Activated CD8-positive, alpha-beta memory T cell treated with anti-CD3 and anti-CD28 coated beads for 24 hours (primary cell): ENCODE measurements at regions not wholly inside any gene's neighbourhood (a gene's known extent, or its start where the extent isn't known, plus 50 kb on each side); places are given as distances from the start of the nearest gene placed in this dataset.
"Not testable (repeated sequence)": the region's sequence is repeated elsewhere in the genome, so short reads cannot be mapped to it uniquely, and the experiment has no call there.

ENCODE experiments used
- DNase-seq: peaks from one replicate; pipeline ENCODE4 v3.0.0-alpha.2; 2020

DNA sequence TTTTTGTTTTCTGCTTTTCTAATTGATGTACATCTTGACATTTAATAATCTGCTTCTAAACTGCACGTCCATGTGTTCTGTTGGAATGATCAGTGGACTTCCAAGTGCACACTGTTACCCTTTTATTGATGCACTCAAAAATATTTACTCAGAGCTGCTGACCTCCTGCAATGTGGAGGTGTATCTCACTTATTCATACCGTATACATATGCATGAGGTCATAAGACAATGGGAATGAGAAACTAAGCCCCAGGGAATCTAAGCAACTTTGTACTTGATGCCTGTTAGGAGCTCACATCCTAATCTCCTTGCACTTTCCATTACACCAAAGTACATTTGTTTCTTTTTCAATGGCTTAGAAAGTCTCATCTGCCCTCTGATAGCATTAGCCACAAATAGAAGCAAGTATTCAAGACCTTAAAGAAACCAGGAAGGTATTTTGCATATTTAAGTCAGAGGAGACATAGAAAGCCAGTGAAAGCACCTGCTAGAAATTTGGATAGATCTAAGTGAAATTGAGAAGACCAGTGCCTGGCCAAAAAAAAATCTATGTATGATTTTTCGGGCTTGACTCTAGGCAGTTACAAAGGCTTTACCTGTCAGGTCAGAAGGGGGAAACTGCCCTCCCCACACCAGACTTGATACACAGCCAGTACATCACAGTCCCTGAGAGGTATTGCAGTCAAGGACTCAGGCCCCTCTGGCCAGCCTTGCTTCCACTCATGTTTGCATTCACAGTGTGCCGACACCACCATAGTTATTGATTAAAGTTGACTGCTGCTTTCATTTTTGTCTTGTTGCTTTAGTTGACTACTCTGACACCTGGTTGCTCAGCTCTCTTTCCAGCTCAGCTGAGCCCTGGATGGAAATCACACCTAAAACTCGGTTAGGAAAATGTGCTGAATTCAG, 391.7 kb upstream of the CYRIA start:
- DNase-seq: no peak

DNA sequence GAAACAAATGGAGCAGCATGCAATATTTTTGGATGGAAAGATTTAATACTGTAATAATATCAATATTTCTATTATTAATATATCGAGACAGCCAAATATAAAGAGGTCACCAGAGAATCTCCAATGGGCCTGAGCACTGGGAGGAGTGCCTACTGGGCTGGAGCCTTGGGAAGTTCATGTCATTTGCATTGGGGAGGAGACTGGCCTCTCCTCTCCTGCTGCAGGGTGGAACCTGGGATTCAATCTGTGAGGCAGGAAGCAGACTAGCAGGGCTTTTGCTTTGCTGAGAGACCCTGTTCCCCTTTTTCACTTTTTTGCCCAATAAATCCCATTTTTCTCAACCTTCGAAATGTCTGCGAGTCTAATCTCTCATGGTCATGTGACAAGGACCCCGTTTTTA, 390.6 kb upstream of the CYRIA start:
- no peak for DNase-seq

DNA sequence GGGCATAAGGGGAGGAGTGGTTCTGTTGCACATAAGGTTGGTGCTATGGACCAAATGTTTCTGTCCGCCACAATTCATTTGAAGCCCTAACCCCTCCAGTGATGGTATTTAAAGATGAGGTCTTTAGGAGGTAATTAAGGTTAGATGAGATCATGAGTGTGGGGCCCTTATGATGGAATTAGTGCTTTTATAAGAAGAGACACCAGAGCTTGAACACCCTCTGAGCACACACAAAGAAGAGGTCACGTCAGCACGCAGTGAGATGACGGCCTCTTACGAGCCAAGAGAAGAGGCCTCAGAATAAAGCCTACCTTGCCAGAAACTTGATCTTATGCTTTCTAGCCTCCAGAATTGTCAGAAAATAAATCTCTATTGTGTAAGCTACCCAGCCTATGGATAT, 386.4 kb upstream of the CYRIA start:
- no peak for DNase-seq

DNA sequence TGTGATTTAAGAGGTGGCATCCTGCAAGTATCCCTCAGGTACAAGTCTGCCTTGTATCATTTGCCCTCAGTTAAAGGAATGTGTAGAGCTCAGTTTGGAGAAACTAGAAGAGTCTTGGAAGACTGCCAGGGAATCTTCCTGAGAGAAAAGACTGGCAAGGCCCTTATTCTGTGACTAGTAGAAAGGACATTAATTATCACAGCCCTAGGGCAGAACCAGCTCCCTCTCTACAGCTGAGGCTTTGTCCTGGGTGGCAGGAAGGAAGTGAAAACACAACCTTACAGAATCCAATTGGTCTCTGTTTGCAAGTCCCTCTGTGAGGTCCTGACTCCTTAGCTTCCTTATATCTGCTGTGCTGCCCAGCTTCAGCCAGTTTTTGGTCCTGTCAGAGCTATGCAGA, 385.9 kb upstream of the CYRIA start:
- no peak for DNase-seq

DNA sequence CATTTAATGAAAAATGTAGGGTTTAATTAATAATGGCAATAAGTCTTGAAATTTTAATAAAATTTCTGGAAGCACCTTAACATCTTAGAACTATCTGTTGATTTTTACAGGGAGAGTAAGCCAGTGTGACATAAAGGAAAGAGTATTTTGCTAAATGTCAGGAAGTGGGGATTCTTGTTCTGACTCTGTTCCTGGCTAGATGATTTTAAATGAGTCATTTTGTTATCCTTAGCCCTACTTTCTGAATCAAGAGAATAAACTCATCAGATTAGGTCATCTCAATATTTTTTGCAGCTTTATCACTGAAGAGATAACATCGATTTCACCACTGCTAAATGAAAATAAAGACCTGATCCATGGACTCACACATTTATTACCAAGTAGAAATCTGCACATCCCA, 377.5 kb upstream of the CYRIA start:
- DNase-seq: no peak

DNA sequence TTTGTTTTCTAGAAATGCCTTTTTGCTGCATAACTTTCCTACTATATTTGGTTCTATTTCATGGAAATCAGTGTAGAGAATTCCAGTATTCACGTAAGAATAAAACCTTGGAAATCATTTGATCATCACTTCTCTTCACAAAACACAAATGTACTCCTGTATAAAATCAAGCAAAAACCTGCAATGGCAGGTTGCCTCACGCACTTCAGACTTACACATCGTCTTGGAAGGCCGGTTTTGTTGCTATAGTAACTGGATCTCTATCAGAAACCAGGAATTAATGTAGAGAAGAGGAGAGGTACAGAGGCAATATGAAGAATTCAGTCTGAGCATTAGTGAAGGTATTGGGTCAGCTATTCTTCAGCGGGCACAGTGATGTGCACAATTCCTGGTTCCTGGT, 370.7 kb upstream of the CYRIA start:
- no peak for DNase-seq

DNA sequence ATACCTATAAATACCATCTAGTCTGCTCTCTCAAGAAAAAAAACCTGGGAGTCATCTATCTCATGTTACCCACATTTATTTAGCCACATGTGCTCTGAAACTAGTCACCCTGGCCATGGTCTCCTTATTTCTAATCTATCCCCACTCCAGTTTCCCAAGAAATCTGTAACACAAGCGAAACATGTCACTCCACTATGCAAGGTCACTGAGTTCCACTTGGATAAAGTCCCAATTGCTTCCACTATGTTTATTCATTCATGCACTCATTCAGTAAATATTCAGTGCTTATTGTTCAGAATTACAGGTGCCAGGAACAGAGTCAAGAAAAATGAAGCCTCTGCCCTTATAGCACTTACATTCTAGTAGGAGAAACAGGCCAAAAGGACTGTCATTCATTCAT, 369.4 kb upstream of the CYRIA start:
- DNase-seq: no peak

DNA sequence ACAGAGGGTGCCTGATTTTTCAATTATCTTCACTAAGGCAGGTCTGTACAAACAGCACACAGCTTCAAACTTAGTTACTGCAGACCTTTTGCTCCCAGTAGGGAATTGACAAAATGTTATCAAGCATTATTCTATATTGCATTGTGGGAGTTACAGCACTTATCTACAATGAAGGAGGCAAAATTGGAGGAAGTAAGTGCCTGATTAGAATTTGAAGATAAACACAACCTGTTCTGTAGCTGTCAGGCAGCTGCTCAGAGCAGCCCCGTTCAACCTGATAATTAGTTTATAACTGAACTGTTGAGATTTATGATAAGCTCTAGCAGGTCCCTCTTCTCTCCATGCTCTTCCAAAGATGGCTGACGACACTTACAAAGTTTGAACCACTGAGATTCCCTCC, 364.4 kb upstream of the CYRIA start:
- DNase-seq: no peak

DNA sequence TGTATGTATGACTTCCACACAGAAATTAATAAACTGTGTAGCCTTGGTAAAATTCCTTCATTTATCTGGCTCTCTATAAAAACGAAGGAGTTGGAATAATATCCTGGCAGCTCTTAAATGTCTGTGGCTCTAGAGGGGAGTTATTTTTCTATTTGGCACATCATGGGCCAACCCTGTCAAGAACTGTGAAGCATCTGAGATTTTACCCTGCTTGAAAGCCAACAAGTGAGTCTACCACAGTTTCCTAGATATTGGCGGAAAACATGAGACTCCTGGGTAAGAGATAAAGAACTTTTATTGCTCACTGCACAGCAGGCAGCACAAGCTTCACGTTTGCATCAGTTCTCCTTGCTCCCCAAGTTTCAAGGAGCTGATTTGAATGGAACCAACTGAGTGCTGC, 346.7 kb upstream of the CYRIA start:
- no peak for DNase-seq

DNA sequence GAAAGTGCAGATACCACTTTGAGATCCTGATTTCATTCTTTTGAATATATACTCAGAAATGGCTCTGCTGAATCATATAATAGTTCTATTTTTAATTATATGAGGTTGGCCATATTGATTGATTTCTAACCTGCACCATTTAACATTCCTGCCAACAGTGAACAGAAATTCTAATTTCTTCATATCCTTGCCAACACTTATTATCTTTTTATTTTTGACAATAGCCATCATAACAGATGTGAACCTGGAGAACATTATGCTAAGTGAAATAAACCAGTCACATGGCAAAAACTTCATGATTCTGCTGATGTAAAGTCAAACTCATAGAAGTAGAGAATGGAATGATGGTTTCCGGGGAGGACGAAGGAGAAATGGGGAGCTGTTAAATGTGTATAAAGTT, 344.5 kb upstream of the CYRIA start:
- no peak for DNase-seq

DNA sequence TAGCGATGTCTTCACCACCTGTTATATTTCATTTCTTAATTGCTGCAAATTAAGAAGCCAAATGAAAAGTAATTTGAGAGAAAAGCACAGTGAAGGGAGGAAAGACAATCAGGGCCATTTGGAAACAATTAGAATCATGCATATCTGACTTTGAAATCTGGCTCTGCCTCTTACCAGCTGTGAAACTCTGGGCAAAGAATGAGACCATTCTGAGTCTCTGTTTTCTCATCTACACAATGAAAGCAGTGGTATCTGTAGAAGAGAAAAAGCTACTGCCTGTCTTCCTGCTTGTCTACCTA, 334.5 kb upstream of the CYRIA start:
- no peak for DNase-seq

DNA sequence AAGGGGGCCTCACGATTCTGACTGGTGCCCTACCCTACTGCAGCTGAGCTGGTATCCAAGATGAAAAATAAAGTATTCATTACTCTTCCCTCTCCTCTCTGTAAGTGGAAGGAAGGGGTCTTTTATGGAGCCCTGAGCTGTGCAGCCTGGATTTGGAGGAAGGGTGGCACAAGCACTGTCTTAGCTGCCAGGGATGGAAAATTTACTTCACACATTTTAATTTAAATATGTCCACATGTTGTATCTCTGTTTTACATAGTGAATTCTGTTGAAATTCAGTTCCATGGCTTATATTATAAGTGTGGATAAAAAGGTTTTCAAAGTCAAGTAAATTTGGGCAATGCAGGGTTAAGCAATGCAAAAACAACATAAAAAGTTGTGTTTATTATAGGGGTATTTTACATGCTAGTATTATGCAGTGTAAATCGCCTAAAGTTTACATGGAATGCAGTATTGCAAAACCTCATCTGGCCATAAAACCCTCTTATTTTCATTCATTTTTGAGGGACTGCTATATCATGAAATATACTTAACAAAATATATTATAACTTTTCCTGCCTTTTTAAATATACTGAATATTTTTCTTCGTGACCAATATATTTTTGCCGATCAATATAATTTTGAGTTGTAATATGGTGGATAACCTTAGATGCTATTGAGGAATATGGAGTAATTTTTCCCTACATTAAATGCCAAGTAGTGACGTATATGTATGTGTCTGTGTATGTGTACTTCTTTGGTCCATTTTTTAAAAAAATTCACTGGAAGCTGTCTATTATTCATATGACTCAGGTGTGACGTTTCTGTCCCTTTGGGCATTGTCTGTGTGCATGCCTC, 333.9 kb upstream of the CYRIA start:
- DNase-seq: no peak

DNA sequence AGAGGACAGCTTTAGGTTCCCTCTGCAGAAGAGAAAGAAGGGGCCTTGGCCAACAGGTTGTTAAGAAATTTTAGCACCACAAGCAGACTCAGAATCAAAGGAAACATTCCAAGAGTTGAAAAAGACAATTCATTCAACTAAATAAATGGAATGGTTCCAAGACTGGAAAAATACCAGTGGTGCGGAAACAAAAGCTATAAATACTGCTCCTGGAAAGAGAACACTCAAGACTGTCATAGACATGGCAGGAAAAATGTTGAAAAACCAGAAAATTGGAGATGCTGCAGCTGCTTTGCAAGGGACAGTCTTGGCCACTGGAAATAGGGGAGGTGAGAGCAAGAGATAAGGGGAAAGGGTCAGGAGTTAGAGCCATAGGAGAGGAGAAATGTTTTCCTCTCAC, 312.7 kb upstream of the CYRIA start:
- DNase-seq: no peak

DNA sequence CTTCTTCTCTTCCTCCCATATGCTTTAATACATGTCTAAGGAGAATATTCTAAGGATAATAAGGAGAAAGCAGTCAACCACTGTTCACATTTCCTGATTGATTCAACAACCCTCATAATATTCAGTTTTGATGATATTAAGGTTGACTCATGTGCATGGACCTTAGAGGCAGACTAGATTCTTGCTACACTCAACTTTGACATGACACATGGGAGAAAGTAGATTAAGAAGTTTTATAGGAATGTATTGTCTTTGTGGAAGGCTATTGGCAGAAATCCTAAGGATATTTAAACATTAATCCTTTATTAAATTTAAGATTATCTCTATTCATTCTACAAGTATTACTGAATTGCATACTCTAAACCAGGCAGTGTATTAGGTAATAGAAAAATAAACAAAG, 309.1 kb upstream of the CYRIA start:
- DNase-seq: no peak

DNA sequence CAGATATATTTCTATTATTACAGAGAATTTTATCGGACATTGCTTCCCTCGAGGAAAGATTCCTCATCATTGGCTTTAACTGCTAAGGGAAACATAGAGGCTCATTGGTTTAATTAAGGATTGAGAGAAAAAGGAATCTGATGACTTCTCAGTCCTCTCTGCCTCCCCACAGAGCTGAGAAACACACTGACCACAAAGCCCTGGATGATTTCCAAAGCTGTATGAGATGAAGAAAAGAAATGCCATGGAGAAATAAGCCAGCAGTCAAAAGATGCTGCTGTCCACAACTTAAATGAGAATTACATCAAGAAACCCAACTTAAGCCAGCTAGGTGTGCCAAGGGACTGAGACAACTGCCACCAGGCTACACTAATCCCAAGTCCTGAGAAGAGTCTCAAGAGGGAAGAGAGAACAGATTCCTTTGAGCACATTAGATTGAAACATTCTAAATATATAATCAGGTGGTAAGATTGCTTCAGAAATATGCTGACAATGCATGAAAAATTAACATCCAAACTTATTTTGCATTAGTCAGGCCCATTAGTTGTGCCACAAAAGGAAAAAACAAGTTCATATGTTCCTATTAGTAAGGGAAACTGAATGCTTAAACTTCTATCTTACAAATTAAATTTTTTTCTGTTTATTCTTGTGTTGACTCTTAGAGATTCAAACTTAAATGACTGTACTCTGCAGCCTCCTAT, 308.1 kb upstream of the CYRIA start:
- no peak for DNase-seq

DNA sequence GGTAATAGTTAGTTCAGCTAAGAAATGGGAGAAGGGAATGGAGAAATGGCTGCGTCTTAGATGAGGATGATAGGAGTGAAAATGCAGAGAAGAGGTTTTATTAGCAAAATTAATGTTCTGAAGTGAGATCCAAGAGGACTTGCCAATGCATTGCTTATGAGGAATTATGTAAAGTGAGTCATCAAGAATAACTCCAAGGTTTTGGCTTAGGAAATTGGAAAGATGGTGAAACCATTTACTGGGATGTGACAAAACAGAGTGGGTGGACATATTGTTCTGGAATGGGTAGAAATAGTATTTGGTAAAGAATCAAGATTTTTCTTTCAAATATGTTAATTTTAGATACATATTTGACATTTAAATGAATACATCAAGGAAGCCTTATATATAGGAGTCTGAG, 306.6 kb upstream of the CYRIA start:
- no peak for DNase-seq

DNA sequence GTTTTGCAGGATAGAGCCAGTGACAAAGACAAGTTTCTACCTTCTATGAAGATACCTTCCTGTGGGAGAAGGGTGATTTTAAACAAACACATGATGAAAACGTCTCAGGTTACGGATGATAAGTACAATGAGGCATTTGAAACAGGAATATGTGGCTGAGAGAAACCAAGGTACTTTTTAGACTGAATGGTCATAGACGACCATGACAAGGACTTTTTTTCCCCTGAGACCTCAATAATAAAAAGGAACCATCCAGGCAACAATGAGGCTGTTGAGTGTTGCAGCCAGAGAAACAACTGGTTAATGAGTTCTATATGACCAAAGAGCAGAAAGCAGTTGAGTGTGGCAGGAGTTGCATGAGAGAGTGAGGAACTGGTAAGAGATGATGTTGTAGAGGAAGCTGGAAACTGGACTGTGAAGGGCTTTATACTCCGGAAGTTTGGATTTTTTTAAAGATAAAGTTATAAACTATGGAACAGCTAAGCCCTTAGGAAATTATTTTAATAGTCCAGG, 306.1 kb upstream of the CYRIA start:
- DNase-seq: no peak

DNA sequence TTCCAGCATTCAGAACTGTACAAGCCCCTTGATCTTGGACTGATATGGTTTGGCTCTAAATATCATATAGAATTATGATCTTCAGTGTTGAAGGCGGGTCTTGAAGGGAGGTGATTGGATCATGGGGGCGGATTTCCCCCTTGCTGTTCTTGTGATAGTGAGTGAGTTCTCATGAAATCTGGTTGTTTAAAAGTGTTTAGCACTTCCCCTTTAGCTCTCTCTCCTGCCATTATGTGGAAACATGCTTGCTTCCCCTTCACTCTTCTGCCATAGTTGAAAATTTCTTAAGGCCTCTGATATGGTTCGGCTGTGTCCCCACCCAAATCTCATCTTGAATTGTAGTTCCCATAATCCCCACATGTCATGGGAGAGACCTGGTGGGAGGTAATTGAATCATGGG, 305.3 kb upstream of the CYRIA start:
- not testable (repeated sequence) for DNase-seq

DNA sequence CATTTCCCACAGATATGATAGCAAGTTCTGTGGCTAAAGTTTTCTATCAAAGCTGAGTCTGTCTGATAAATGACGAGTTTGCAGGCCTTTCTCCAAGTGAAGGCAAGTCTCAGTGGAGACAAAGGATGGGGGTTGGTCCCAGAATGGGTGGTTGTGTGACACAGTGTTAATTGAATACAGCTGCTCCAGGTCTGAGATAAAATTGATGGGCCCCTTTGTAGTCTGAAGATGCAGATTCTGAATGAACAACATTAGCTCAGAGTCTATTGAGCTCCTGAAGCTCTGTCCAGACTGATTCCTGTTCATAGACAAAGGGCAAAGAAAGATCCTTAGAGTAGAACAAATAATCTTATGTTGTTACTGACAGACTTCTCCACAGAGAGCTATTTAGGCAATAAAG, 296.9 kb upstream of the CYRIA start:
- DNase-seq: no peak

DNA sequence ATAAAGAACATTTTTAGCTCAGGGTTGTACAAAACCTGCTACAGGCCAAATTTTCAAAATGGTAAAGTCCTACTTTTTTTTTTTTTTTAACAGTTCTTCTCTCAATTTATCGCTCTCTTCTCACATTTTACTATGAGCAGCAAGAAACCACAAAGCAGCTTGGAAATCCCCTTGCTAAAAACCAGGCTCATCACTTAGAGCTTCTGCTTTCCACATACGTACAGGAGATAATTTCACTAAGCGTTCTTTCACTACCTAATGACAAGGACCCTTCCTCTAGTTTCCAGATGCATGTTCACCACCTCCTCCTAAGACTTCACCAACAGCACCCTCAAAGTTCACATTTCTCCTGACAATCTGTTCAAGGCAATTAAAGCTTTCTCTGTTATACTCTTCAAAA, 294.9 kb upstream of the CYRIA start:
- DNase-seq: no peak

DNA sequence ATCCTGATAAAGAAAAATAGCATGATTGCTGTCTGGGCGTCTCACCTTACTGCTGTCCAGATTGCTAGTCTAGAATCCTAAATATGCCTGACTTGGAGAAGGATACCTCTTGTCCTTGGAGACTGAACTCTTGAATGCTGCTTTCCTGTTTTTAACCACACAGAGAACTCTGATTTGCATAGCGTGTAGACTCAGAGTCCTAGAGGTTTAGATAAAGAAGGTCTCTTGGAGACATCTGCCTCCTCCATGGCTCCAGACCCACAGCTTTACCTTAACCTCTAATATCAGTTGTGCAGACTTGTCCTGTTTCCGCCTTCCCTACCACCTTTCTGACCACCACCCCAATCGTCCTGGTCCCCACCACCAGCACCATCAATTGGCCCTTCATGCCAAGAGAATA, 292.6 kb upstream of the CYRIA start:
- DNase-seq: no peak

DNA sequence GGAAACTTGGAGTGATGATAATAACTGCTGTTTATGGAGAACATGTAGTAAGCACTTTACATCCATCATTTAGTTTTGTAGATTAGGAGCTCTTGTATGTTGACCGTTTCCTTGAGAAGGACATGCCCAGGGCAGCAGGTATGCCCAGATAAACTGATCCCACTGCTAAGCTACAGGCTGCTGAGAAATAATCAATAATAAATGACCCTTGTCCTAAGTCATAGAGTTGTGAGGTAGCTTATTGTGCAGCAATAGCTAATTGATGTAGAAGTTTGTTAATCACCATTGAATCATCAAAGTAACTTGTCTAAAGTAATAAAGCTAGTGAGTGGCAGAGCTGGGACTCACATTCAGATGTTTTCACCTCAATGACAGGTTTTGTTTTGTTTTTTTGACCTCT, 287.2 kb upstream of the CYRIA start:
- DNase-seq: no peak

DNA sequence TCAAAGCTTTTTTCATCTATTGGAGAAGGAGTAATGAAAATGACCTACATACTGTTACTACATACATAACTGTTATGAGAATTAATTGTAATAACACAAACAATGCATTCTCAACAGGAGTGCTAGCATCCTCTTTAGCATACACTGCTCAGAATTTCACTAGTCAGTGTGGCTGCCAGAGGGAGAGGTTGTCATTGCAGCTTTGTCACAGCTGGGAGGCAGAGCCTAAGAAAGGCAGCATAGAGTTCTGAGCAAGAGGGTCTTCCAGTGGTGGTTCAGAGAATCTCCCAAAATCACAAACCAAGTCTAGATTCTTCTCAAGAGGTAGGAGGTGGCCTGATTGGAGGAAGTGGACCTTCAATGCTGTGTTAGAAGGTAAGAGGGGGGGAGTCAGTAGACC, 286.7 kb upstream of the CYRIA start:
- DNase-seq: no peak

DNA sequence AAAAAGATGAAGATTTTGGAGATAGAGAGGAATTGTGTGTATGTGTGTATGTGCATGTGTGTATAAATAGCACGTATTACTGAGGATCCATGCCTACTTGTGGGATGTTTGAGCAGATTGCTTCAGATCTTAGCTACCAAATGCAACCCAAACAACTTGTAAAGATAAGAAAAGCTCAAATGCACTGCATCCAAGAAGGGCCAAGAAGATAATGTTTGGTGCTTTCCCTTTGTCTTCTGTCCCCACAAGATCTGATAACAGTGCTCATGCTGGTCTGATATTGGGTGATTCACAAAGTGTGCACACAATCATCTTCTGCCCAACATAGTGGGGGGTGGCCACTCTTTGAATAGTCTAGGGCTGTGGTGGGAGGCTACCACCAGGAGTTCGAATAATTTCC, 284.8 kb upstream of the CYRIA start:
- DNase-seq: no peak
